K562 (cell line): ENCODE measurements at regions not wholly inside any gene's neighbourhood (a gene's known extent, or its start where the extent isn't known, plus 50 kb on each side); places are given as distances from the start of the nearest gene placed in this dataset.

Experiments
- ATAC-seq: fragments of 200-7000 bp; cut with Tn5 transposase; 3 replicates; pipeline ENCODE4 v1.9.1; 2020; ENCODE audit warnings: moderate library complexity
- BruUV-seq: library from RNA; stranded (reverse); fragments of 400-500 nt; replicated peaks from 2 replicates; lab custom pipeline; 2021; lab: Mats Ljungman, UMichigan
- CTCF ChIA-PET: fragments of 300-600 bp; formaldehyde crosslinking; extraction: SDS; loops from one replicate; lab custom pipeline; 2021; ENCODE audit warnings: low intra/inter-chr PET ratio; lab: Yijun Ruan, JAX
- POLR2A ChIA-PET: fragments of 300-600, 350-650 bp; sonication (Branson Sonifier 250); formaldehyde crosslinking; extraction: SDS; loops from one replicate; lab custom pipeline; 2021; ENCODE audit warnings: antibody characterized with exemption, inconsistent platforms; lab: Yijun Ruan, JAX
- DNase-seq, 4 experiments: peaks; one replicate each; pipeline versions ENCODE4 v3.0.0 to v3.0.0-alpha.2; 2011 to 2018; ENCODE audit warnings: low spot score in 3 of 4, mixed read lengths in 3 of 4; ENCODE audit errors: extremely low read depth in 1 of 4
- FAIRE-seq: peaks from 2 replicates; lab custom pipeline; 2011; peaks lifted over from hg19 to GRCh38; lab: Jason Lieb, UNC
- H2AFZ ChIP-seq: 2 replicates; pipeline ENCODE4 v1.6.0; 2011; ENCODE audit warnings: low read depth, low read length, control low read depth, inconsistent platforms
- H3K27ac ChIP-seq: fragments of 200-600 bp; 3 replicates; pipeline ENCODE4 v1.8.0; 2011; ENCODE audit warnings: low read depth, mild to moderate bottlenecking, control low read depth, inconsistent platforms, low read length, moderate library complexity, mixed read lengths; ENCODE audit errors: extremely low read depth
- H3K27me3 ChIP-seq, 2 experiments: fragments of 300-600 bp in 1 of 2; 2 replicates in 1 of 2; 3 replicates in 1 of 2; pipeline versions ENCODE4 v1.6.0 to v1.8.0; 2011; ENCODE audit warnings: inconsistent platforms in 2 of 2, low read length in 2 of 2, mild to moderate bottlenecking in 1 of 2, mixed read lengths in 1 of 2, moderate library complexity in 1 of 2; ENCODE audit not compliant: control insufficient read depth in 2 of 2, insufficient read depth in 2 of 2
- H3K36me3 ChIP-seq: fragments of 300-600 bp; 3 replicates; pipeline ENCODE4 v1.8.0; 2011; ENCODE audit warnings: mild to moderate bottlenecking, low read length, inconsistent platforms; ENCODE audit not compliant: control insufficient read depth, insufficient read depth
- H3K4me1 ChIP-seq, 2 experiments: fragments of 200-600 bp in 1 of 2; replicated peaks in 1 of 2; 2 replicates in 1 of 2; 3 replicates in 1 of 2; pipeline versions ENCODE4 v1.5.1 to v1.8.0; 2011; ENCODE audit warnings: inconsistent platforms in 2 of 2, low read length in 2 of 2, mild to moderate bottlenecking in 1 of 2, mixed read lengths in 1 of 2, moderate library complexity in 1 of 2; ENCODE audit not compliant: control insufficient read depth in 2 of 2, insufficient read depth in 2 of 2
- H3K4me2 ChIP-seq: 2 replicates; pipeline ENCODE4 v1.6.1; 2011; ENCODE audit warnings: low read length, control low read depth, inconsistent platforms, mixed read lengths; ENCODE audit not compliant: insufficient read depth
- H3K4me3 ChIP-seq: fragments of 200-600 bp; sonication (generic), shearing (Covaris generic); 2 replicates; pipeline ENCODE4 v1.5.1; 2016; ENCODE audit warnings: control low read depth, inconsistent platforms
- H3K79me2 ChIP-seq: fragments of 200-600 bp; 3 replicates; pipeline ENCODE4 v1.8.0; 2011; ENCODE audit warnings: low read length, inconsistent platforms; ENCODE audit not compliant: control insufficient read depth, insufficient read depth
- H3K9ac ChIP-seq, 2 experiments: 2 replicates each; pipeline versions ENCODE4 v1.6.0 to v1.6.1; 2011; ENCODE audit warnings: low read depth in 2 of 2, low read length in 2 of 2, control low read depth in 1 of 2, inconsistent platforms in 1 of 2, mild to moderate bottlenecking in 1 of 2, mixed read lengths in 1 of 2; ENCODE audit not compliant: insufficient read depth in 1 of 2
- H3K9me1 ChIP-seq: one replicate; pipeline ENCODE4 v1.6.0; 2011; ENCODE audit warnings: inconsistent platforms, mild to moderate bottlenecking, low read length, moderate library complexity; ENCODE audit not compliant: control insufficient read depth, insufficient read depth
- H3K9me3 ChIP-seq: replicated peaks from 2 replicates; pipeline ENCODE4 v1.5.1; 2011; ENCODE audit warnings: low read depth, low read length, inconsistent platforms; ENCODE audit not compliant: control insufficient read depth, insufficient read depth
- H4K20me1 ChIP-seq: replicated peaks from 2 replicates; pipeline ENCODE4 v1.6.1; 2011; ENCODE audit warnings: low read length, inconsistent platforms, mixed read lengths; ENCODE audit not compliant: control insufficient read depth, insufficient read depth
- C11orf30 ChIP-seq: fragments of 450-650 bp; IDR thresholded peaks from 2 replicates; pipeline ENCODE4 v1.6.1; 2016; ENCODE audit warnings: low read depth, mild to moderate bottlenecking
- CREB5 ChIP-seq: fragments of 250-450 bp; sonication (Bioruptor Pico); IDR thresholded peaks from 2 replicates; pipeline ENCODE4 v1.5.0; 2020; ENCODE audit warnings: mild to moderate bottlenecking
- ETV1 ChIP-seq: fragments of 450-650 bp; conservative IDR thresholded peaks from 2 replicates; pipeline ENCODE4 v1.6.1; 2016; ENCODE audit warnings: missing genetic modification characterization, control low read depth, low read depth, missing compliant biosample characterization
- FOXA3 ChIP-seq, 2 experiments: fragments of 450-650 bp in 1 of 2; sonication (generic) in 1 of 2; formaldehyde crosslinking; IDR thresholded peaks in 1 of 2; conservative IDR thresholded peaks in 1 of 2; 2 replicates each; pipeline versions ENCODE4 v1.4.0 to v1.8.0; 2020 to 2022; ENCODE audit warnings: mild to moderate bottlenecking in 2 of 2, missing genetic modification reagents in 1 of 2
- MAFF ChIP-seq: IDR thresholded peaks from 2 replicates; pipeline ENCODE4 v1.6.1; 2012; ENCODE audit warnings: low read length, improper control_type of control experiment
- MAFG ChIP-seq: fragments of 450-650 bp; conservative IDR thresholded peaks from 2 replicates; pipeline ENCODE4 v1.6.1; 2016; ENCODE audit warnings: missing genetic modification characterization, missing compliant biosample characterization
- NFE2 ChIP-seq: IDR thresholded peaks from 2 replicates; pipeline ENCODE4 v1.6.1; 2014; ENCODE audit warnings: antibody characterized with exemption, low read depth
- NFE2L1 ChIP-seq: fragments of 450-650 bp; IDR thresholded peaks from 2 replicates; pipeline ENCODE4 v1.6.1; 2016; ENCODE audit warnings: missing genetic modification characterization, low read depth, mild to moderate bottlenecking, missing compliant biosample characterization, moderate library complexity, borderline replicate concordance
- TBP ChIP-seq: optimal IDR thresholded peaks from 2 replicates; pipeline ENCODE3; 2011; ENCODE audit warnings: low read depth, low read length, improper control_type of control experiment
- ZNF217 ChIP-seq: sonication (generic); formaldehyde crosslinking; IDR thresholded peaks from 2 replicates; pipeline ENCODE4 v1.8.0; 2022; ENCODE audit warnings: mild to moderate bottlenecking, missing genetic modification reagents
- ZNF316 ChIP-seq: fragments of 450-650 bp; IDR thresholded peaks from 2 replicates; pipeline ENCODE4 v1.6.1; 2016
- WGBS: fragments of 100-300 bp; shearing (Covaris generic); methylation state at CpG from one replicate; pipeline ENCODE4 v1.1.6; 2016; ENCODE audit warnings: low coverage, mixed read lengths; ENCODE audit not compliant: insufficient coverage; ENCODE audit errors: missing lambda C conversion rate; 5-methylcytosine and 5-hydroxymethylcytosine counted together
- in situ Hi-C: fragments of 300-500 bp; cut with MboI; formaldehyde crosslinking; loops from 4 replicates; pipeline ENCODE4 v1.15.0; 2018; ENCODE audit warnings: inconsistent platforms, mixed read lengths
- intact Hi-C: fragments of 100-400 bp; cut with micrococcal nuclease; formaldehyde crosslinking; loops from 2 replicates; pipeline ENCODE4 v1.14.2; 2022

DNA sequence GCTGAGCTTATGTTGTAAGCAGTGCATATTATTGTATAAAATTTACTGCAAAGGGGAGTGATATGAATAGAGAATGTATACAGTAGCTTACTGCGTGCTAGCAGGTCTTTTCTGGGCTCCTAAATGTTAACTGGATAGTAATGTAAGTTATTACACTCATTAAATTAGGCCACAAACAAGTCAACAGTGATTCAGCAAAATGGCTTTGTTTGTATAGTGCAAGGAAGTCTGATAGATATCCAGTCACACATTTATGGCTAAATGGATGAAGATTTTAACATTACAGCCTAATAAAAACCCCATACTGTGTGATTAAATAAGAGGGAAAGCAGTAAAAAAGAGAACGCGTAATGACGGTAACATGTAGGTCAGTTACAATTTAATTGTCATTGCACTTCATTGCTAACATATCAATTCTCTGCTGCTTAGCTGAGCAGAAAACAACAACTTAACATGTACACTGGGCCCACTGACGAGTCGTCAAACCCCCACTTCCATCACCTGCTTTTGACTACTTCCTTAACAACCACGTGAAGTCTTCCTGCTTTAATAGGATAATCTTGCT, 665.0 kb upstream of the FANCL start:
- FAIRE-seq: peak; percentile 40
- Histone ChIP-seq H3K9me1 (no peaks in the 10 kb centered on the region), H3K9me3 (no peaks in the 10 kb centered on the region), H4K20me1 (no peaks in the 10 kb centered on the region), H3K27ac (no peak overlapping the region), H3K4me2 (no peak overlapping the region), H3K36me3 (no peaks in the 10 kb centered on the region), H2AFZ (no peak overlapping the region), H3K9ac (no peak overlapping the region), H3K79me2 (no peaks in the 10 kb centered on the region), H3K4me1 (no peaks in the 10 kb centered on the region; a peak in 1 of 5 replicates), H3K27me3 (no peaks in the 10 kb centered on the region), H3K4me3 (no peak overlapping the region)
- TF ChIP-seq CREB5 (CRISPR knock-in tag) (no peak), NFE2 (peak; percentile 72), FOXA3 (CRISPR knock-in tag; conservative IDR thresholded peaks at IDR 0.05 in 1 of 2, IDR thresholded peaks at IDR 0.05 in 1 of 2) (peak in 1 of 2 experiments; percentile 79; a peak in 2 of 4 replicates), ZNF316 (0 out of 2 replicates have a peak, but pooled peaks have one; percentile 16), TBP (no peak), ZNF217 (no peak), MAFG (peak; percentile 67), ETV1 (tag) (no peak), NFE2L1 (tag) (peak; percentile 39; the same call in 1 of the 2 replicates), MAFF (peak; percentile 55; the same call in 1 of the 2 replicates), C11orf30 (peak; percentile 50; the same call in 1 of the 2 replicates)
- intact Hi-C loops (no loop called here), in situ Hi-C loops (no loop called here)
- ChIA-PET CTCF (no interaction called here), POLR2A (interaction anchor here (0.7 to 0.9 kb wide), 2 partner anchors 12 to 351 kb away, joined by 3 read pairs; no protein-coding TSS in a partner anchor)
- BruUV-seq: no TSS peak
- WGBS: 37% methylated on average over 7 of the region's 7 CpGs
- no peak for DNase-seq
- ATAC-seq: no peak
